HEK293 (cell line): ENCODE measurements at regions not wholly inside any gene's neighbourhood (a gene's known extent, or its start where the extent isn't known, plus 50 kb on each side); places are given as distances from the start of the nearest gene placed in this dataset.

ENCODE experiments used
- CTCF ChIP-seq: fragments of 450-650 bp; formaldehyde crosslinking; IDR thresholded peaks from 2 replicates; pipeline ENCODE4 v1.5.1; 2016; ENCODE audit warnings: missing biosample characterization, missing genetic modification characterization
- GLIS1 ChIP-seq: fragments of 450-650 bp; formaldehyde crosslinking; IDR thresholded peaks from 2 replicates; pipeline ENCODE4 v1.5.1; 2016; ENCODE audit warnings: missing biosample characterization, missing genetic modification characterization
- KLF8 ChIP-seq: fragments of 450-650 bp; formaldehyde crosslinking; IDR thresholded peaks from 2 replicates; pipeline ENCODE4 v1.5.1; 2016; ENCODE audit warnings: missing biosample characterization, missing genetic modification characterization
- SALL2 ChIP-seq: fragments of 450-650 bp; formaldehyde crosslinking; IDR thresholded peaks from 2 replicates; pipeline ENCODE4 v1.5.0; 2017; ENCODE audit warnings: missing biosample characterization, mild to moderate bottlenecking, missing genetic modification characterization, borderline replicate concordance
- SETDB1 ChIP-seq: IDR thresholded peaks from one replicate; pipeline ENCODE4 v1.6.1; 2017; ENCODE audit warnings: mild to moderate bottlenecking, low read length, moderate library complexity, mixed read lengths; ENCODE audit not compliant: insufficient read length
- YY1 ChIP-seq: fragments of 450-650 bp; formaldehyde crosslinking; IDR thresholded peaks from 2 replicates; pipeline ENCODE4 v1.5.1; 2018; ENCODE audit warnings: missing biosample characterization, missing genetic modification characterization
- ZBTB49 ChIP-seq: fragments of 450-650 bp; formaldehyde crosslinking; IDR thresholded peaks from 2 replicates; pipeline ENCODE4 v1.5.1; 2016; ENCODE audit warnings: missing biosample characterization, missing genetic modification characterization, low read depth
- ZBTB7A ChIP-seq: fragments of 450-650 bp; formaldehyde crosslinking; IDR thresholded peaks from 2 replicates; pipeline ENCODE4 v1.5.1; 2016; ENCODE audit warnings: low read depth, missing biosample characterization, missing genetic modification characterization
- ZNF121 ChIP-seq: fragments of 450-650 bp; formaldehyde crosslinking; IDR thresholded peaks from 2 replicates; pipeline ENCODE4 v1.5.1; 2016; ENCODE audit warnings: missing biosample characterization, missing genetic modification characterization
- ZNF138 ChIP-seq: fragments of 450-650 bp; formaldehyde crosslinking; IDR thresholded peaks from 2 replicates; pipeline ENCODE4 v1.5.1; 2016; ENCODE audit warnings: missing biosample characterization, missing genetic modification characterization, borderline replicate concordance
- ZNF292 ChIP-seq: fragments of 450-650 bp; formaldehyde crosslinking; IDR thresholded peaks from 2 replicates; pipeline ENCODE4 v1.5.1; 2016; ENCODE audit warnings: low read depth, missing biosample characterization, missing genetic modification characterization, borderline replicate concordance
- ZNF350 ChIP-seq: fragments of 450-650 bp; formaldehyde crosslinking; IDR thresholded peaks from 2 replicates; pipeline ENCODE4 v1.5.0; 2017; ENCODE audit warnings: missing biosample characterization, mild to moderate bottlenecking, missing genetic modification characterization
- ZNF398 ChIP-seq: fragments of 450-650 bp; formaldehyde crosslinking; IDR thresholded peaks from 2 replicates; pipeline ENCODE4 v1.5.1; 2017; ENCODE audit warnings: missing biosample characterization, missing genetic modification characterization
- ZNF549 ChIP-seq: fragments of 450-650 bp; IDR thresholded peaks from 2 replicates; pipeline ENCODE4 v1.5.1; 2018; ENCODE audit warnings: missing biosample characterization, missing genetic modification characterization, mild to moderate bottlenecking, inconsistent platforms, moderate library complexity

- TF ChIP-seq CTCF (tag by site-specific recombination), result no peak
- TF ChIP-seq ZNF350 (tag by site-specific recombination), result no peak
- no peak for TF ChIP-seq ZNF292 (tag by site-specific recombination)
- TF ChIP-seq ZNF138 (tag by site-specific recombination), result no peak
- no peak for TF ChIP-seq YY1 (tag by site-specific recombination)
- TF ChIP-seq SETDB1, result no peak
- no peak for TF ChIP-seq ZBTB7A (tag by site-specific recombination)
- TF ChIP-seq KLF8 (tag by site-specific recombination), result no peak
- TF ChIP-seq ZNF121 (tag by site-specific recombination), result no peak
- no peak for TF ChIP-seq ZNF549
- no peak for TF ChIP-seq GLIS1 (tag by site-specific recombination)
- TF ChIP-seq ZBTB49 (tag by site-specific recombination), result no peak
- TF ChIP-seq SALL2 (tag by site-specific recombination), result no peak
- TF ChIP-seq ZNF398 (tag by site-specific recombination), result no peak
Measured at GRCh38 chr13:74452881-74453280, 318.7 kb upstream of the KLF12 start.
